HepG2 (cell line): ENCODE measurements at regions not wholly inside any gene's neighbourhood (a gene's known extent, or its start where the extent isn't known, plus 50 kb on each side); places are given as distances from the start of the nearest gene placed in this dataset.

Source experiments
- ATAC-seq: fragments of 200-7000 bp; cut with Tn5 transposase; 3 replicates; pipeline ENCODE4 v1.9.1; 2020; ENCODE audit warnings: mild to moderate bottlenecking, moderate library complexity
- BruUV-seq: library from RNA; stranded (reverse); fragments of 400-500 nt; replicated peaks from 2 replicates; lab custom pipeline; 2021; lab: Mats Ljungman, UMichigan
- CTCF ChIA-PET: fragments of 300-600 bp; formaldehyde crosslinking; extraction: SDS; loops from one replicate; lab custom pipeline; 2021; ENCODE audit warnings: low total read pairs, inconsistent platforms, low intra/inter-chr PET ratio; lab: Yijun Ruan, JAX
- POLR2A ChIA-PET: fragments of 350-600 bp; sonication (Branson Sonifier 250); formaldehyde crosslinking; loops from one replicate; lab custom pipeline; 2020; ENCODE audit warnings: antibody characterized with exemption, inconsistent platforms; lab: Yijun Ruan, JAX
- DNase-seq: peaks from one replicate; pipeline ENCODE4 v3.0.0-alpha.2; 2015; ENCODE audit warnings: low spot score
- FAIRE-seq: peaks from 3 replicates; lab custom pipeline; 2011; peaks lifted over from hg19 to GRCh38; lab: Jason Lieb, UNC
- H2AFZ ChIP-seq: one replicate; pipeline ENCODE4 v1.6.1; 2011; ENCODE audit warnings: low read length, inconsistent platforms
- H3K27ac ChIP-seq: fragments of 300-600 bp; 3 replicates; pipeline ENCODE4 v1.8.0; 2011; ENCODE audit warnings: mixed run types, mild to moderate bottlenecking, mixed read lengths, low read length, inconsistent platforms; ENCODE audit not compliant: insufficient read depth; ENCODE audit errors: extremely low read length
- H3K27me3 ChIP-seq, 2 experiments: fragments of 200-600 bp in 1 of 2; 2 replicates in 1 of 2; 3 replicates in 1 of 2; pipeline versions ENCODE4 v1.6.0 to v1.8.0; 2011; ENCODE audit warnings: low read length in 2 of 2, mild to moderate bottlenecking in 2 of 2, moderate library complexity in 2 of 2, inconsistent platforms in 1 of 2; ENCODE audit not compliant: insufficient read depth in 2 of 2, control insufficient read depth in 1 of 2
- H3K36me3 ChIP-seq, 2 experiments: fragments of 200-600 bp in 1 of 2; replicated peaks in 1 of 2; 2 replicates in 1 of 2; 3 replicates in 1 of 2; pipeline versions ENCODE4 v1.5.1 to v1.8.0; 2011; ENCODE audit warnings: low read length in 2 of 2, inconsistent platforms in 1 of 2; ENCODE audit not compliant: insufficient read depth in 2 of 2, control insufficient read depth in 1 of 2
- H3K4me1 ChIP-seq: 2 replicates; pipeline ENCODE4 v1.5.1; 2012; ENCODE audit warnings: low read length, inconsistent platforms; ENCODE audit not compliant: insufficient read depth
- H3K4me2 ChIP-seq: 2 replicates; pipeline ENCODE4 v1.6.0; 2011; ENCODE audit warnings: low read depth, low read length, inconsistent platforms
- H3K4me3 ChIP-seq, 3 experiments: fragments of 200-600 bp in 1 of 3; sonication (generic), shearing (Covaris generic) in 1 of 3; replicated peaks in 1 of 3; 2 replicates each; pipeline ENCODE4 v1.5.1; 2011 to 2016; ENCODE audit warnings: low read length in 3 of 3, inconsistent platforms in 2 of 3, low read depth in 2 of 3, mild to moderate bottlenecking in 2 of 3, control low read depth in 1 of 3, mixed read lengths in 1 of 3; ENCODE audit not compliant: insufficient read depth in 1 of 3
- H3K79me2 ChIP-seq: one replicate; pipeline ENCODE4 v1.6.1; 2011; ENCODE audit warnings: low read length, inconsistent platforms; ENCODE audit not compliant: insufficient read depth
- H3K9ac ChIP-seq: 2 replicates; pipeline ENCODE4 v1.6.0; 2011; ENCODE audit warnings: mild to moderate bottlenecking, low read depth, low read length, inconsistent platforms; ENCODE audit not compliant: insufficient read depth
- H3K9me3 ChIP-seq: 2 replicates; pipeline ENCODE4 v1.5.1; 2012; ENCODE audit warnings: mild to moderate bottlenecking, low read length
- H4K20me1 ChIP-seq: 2 replicates; pipeline ENCODE4 v1.6.0; 2011; ENCODE audit warnings: inconsistent platforms, mild to moderate bottlenecking, low read length, moderate library complexity; ENCODE audit not compliant: insufficient read depth
- BRD4 ChIP-seq: sonication (generic); formaldehyde crosslinking; IDR thresholded peaks from 2 replicates; pipeline ENCODE4 v1.4.0; 2020; ENCODE audit warnings: missing genetic modification reagents
- DMAP1 ChIP-seq: IDR thresholded peaks from 2 replicates; pipeline ENCODE4 v1.6.1; 2016
- ISL2 ChIP-seq: sonication (generic); formaldehyde crosslinking; IDR thresholded peaks from 2 replicates; pipeline ENCODE4 v1.5.0; 2020; ENCODE audit warnings: missing genetic modification reagents
- LCORL ChIP-seq, 2 experiments: fragments of 450-650 bp in 1 of 2; sonication (generic) in 1 of 2; formaldehyde crosslinking in 1 of 2; IDR thresholded peaks; 2 replicates each; pipeline versions ENCODE4 v1.5.0 to v1.6.1; 2017 to 2020; ENCODE audit warnings: antibody characterized with exemption in 1 of 2, missing genetic modification reagents in 1 of 2
- MBD4 ChIP-seq: IDR thresholded peaks from 2 replicates; pipeline ENCODE4 v1.6.1; 2012; ENCODE audit warnings: low read length, inconsistent platforms, borderline replicate concordance
- SKIL ChIP-seq: sonication (generic); formaldehyde crosslinking; IDR thresholded peaks from 2 replicates; pipeline ENCODE4 v1.8.0; 2022; ENCODE audit warnings: missing genetic modification reagents, mild to moderate bottlenecking, moderate library complexity, borderline replicate concordance
- SMARCC2 ChIP-seq: fragments of 450-650 bp; IDR thresholded peaks from 2 replicates; pipeline ENCODE4 v1.6.1; 2017; ENCODE audit warnings: antibody characterized with exemption, mild to moderate bottlenecking
- SSRP1 ChIP-seq: IDR thresholded peaks from 2 replicates; pipeline ENCODE4 v1.6.1; 2016; ENCODE audit warnings: control low read depth
- STAT6 ChIP-seq: sonication (generic); formaldehyde crosslinking; IDR thresholded peaks from 2 replicates; pipeline ENCODE4 v1.4.0; 2020; ENCODE audit warnings: missing genetic modification reagents, mild to moderate bottlenecking, borderline replicate concordance
- TEAD2 ChIP-seq: sonication (generic); formaldehyde crosslinking; IDR thresholded peaks from 2 replicates; pipeline ENCODE4 v1.9.0; 2021; ENCODE audit warnings: missing genetic modification reagents
- ZNF460 ChIP-seq: sonication (generic); formaldehyde crosslinking; IDR thresholded peaks from 2 replicates; pipeline ENCODE4 v1.5.1; 2020; ENCODE audit warnings: missing genetic modification reagents, mild to moderate bottlenecking, borderline replicate concordance
- ZNF496 ChIP-seq: sonication (generic); formaldehyde crosslinking; IDR thresholded peaks from 2 replicates; pipeline ENCODE4 v1.8.1; 2023; ENCODE audit warnings: mild to moderate bottlenecking, moderate library complexity, missing genetic modification reagents; ENCODE audit not compliant: insufficient replicate concordance
- WGBS: methylation state at CpG from one replicate; pipeline ENCODE4 v1.1.6; 2017; ENCODE audit warnings: low lambda C conversion rate; 5-methylcytosine and 5-hydroxymethylcytosine counted together
- in situ Hi-C: cut with HindIII; loops from 2 replicates; pipeline ENCODE4 v1.10.0; 2017; ENCODE audit warnings: low pct_unique_long_range_greater_than_20kb; ENCODE audit not compliant: extremely low pct_ligation_motif_present
- intact Hi-C: fragments of 100-400 bp; cut with micrococcal nuclease; formaldehyde crosslinking; loops from one replicate; pipeline ENCODE4 v1.10.0; 2022; ENCODE audit not compliant: unreplicated experiment

GRCh38 chr3:59641169-59641899 lies 591.5 kb upstream of the CFAP20DC start:
- Histone ChIP-seq H4K20me1 (no peaks in the 10 kb centered on the region), H3K36me3 (no peaks in the 10 kb centered on the region), H3K4me2 (no peak overlapping the region), H3K79me2 (no peaks in the 10 kb centered on the region), H3K9ac (no peak overlapping the region)
- WGBS = 0% methylated on average over 7 of the region's 7 CpGs
- POLR2A ChIA-PET = no interaction called here
- TF ChIP-seq TEAD2 (CRISPR knock-in tag) = no peak
- no peak for TF ChIP-seq ZNF460
- TF ChIP-seq ISL2 (CRISPR knock-in tag) = no peak
- no peak for TF ChIP-seq BRD4
- TF ChIP-seq STAT6 (CRISPR knock-in tag) = no peak
- TF ChIP-seq SSRP1 (CRISPR knock-in tag) = no peak
- TF ChIP-seq ZNF496 (CRISPR knock-in tag) = no peak
- TF ChIP-seq SMARCC2 = no peak
- no peak for TF ChIP-seq DMAP1 (CRISPR knock-in tag)
- no peak for TF ChIP-seq LCORL (IDR thresholded peaks at IDR 0.05)
- no peak for TF ChIP-seq LCORL (CRISPR knock-in tag; IDR thresholded peaks at IDR 0.05)
- no peak for TF ChIP-seq MBD4
- no peak for TF ChIP-seq SKIL (CRISPR knock-in tag)
- TF ChIP-seq, all 625 proteins: peak for 0
- FAIRE-seq (no peak), ATAC-seq (no peak), DNase-seq (no peak)
- CTCF ChIA-PET = no interaction called here
- H3K9me3 ChIP-seq = no peaks in the 10 kb centered on the region
- intact Hi-C loops (no loop called here), in situ Hi-C loops (no loop called here)
- no peak overlapping the region for H3K27ac ChIP-seq
- BruUV-seq = no TSS peak
- no peaks in the 10 kb centered on the region for H3K4me1 ChIP-seq
- no peak overlapping the region for H2AFZ ChIP-seq
- H3K27me3 ChIP-seq = peaks cover 0 to 8% of the 10 kb centered on the region in 2 experiments; a peak in 3 of 5 replicates
- no peak overlapping the region for H3K4me3 ChIP-seq
